CD4-positive, alpha-beta T cell (primary cell): ENCODE measurements at regions not wholly inside any gene's neighbourhood (a gene's known extent, or its start where the extent isn't known, plus 50 kb on each side); places are given as distances from the start of the nearest gene placed in this dataset.
A peak's percentile ranks its signal among the peaks of the same experiment; 100 is the strongest.

ENCODE experiments used
- ATAC-seq: fragments of 200-7000 bp; cut with Tn5 transposase; one replicate; pipeline ENCODE4 v1.10.0; 2022; ENCODE audit warnings: mild to moderate bottlenecking; ENCODE audit not compliant: poor library complexity
- CTCF ChIA-PET: fragments of 350-600 bp; sonication (Branson Sonifier 250); formaldehyde crosslinking; loops from one replicate; lab custom pipeline; 2021; ENCODE audit warnings: antibody characterized with exemption, inconsistent platforms; lab: Charles Lee
- POLR2A ChIA-PET: fragments of 350-600 bp; sonication (Branson Sonifier 250); formaldehyde crosslinking; loops from one replicate; lab custom pipeline; 2021; ENCODE audit warnings: antibody characterized with exemption, inconsistent platforms; lab: Charles Lee
- DNase-seq, 14 experiments: peaks; one replicate each; pipeline ENCODE4 v3.0.0-alpha.2; 2013 to 2020; ENCODE audit warnings: mixed read lengths in 2 of 14
- H3K27ac ChIP-seq, 2 donors: one replicate each; pipeline versions ENCODE4 v1.5.1 to v1.7.0; 2013; ENCODE audit warnings: low read length in 2 of 2, low read depth in 1 of 2, mild to moderate bottlenecking in 1 of 2
- H3K27me3 ChIP-seq, 2 experiments: 1 replicate in 1 of 2; 2 replicates in 1 of 2; pipeline versions ENCODE4 v1.6.1 to v1.7.0; 2013; ENCODE audit warnings: low read length in 2 of 2, control low read depth in 1 of 2, mild to moderate bottlenecking in 1 of 2, moderate library complexity in 1 of 2; ENCODE audit not compliant: insufficient read depth in 2 of 2, control insufficient read depth in 1 of 2
- H3K36me3 ChIP-seq: one replicate; pipeline ENCODE4 v1.6.1; 2013; ENCODE audit warnings: low read length, control low read depth; ENCODE audit not compliant: insufficient read depth
- H3K4me1 ChIP-seq: one replicate; pipeline ENCODE4 v1.6.1; 2013; ENCODE audit warnings: low read length, control low read depth; ENCODE audit not compliant: insufficient read depth
- H3K4me3 ChIP-seq: one replicate; pipeline ENCODE4 v1.5.1; 2013; ENCODE audit warnings: mild to moderate bottlenecking, low read length, moderate library complexity
- H3K9me3 ChIP-seq, 2 experiments: 1 replicate in 1 of 2; 2 replicates in 1 of 2; pipeline versions ENCODE4 v1.6.1 to v1.7.0; 2013; ENCODE audit warnings: low read length in 2 of 2, mild to moderate bottlenecking in 2 of 2, control low read depth in 1 of 2, moderate library complexity in 1 of 2; ENCODE audit not compliant: control insufficient read depth in 1 of 2, insufficient read depth in 1 of 2
- H3K27ac Mint-ChIP-seq: one replicate; pipeline ENCODE4 v1.8.0; 2020; ENCODE audit warnings: mixed read lengths
- H3K27me3 Mint-ChIP-seq: one replicate; pipeline ENCODE4 v1.8.0; 2021; ENCODE audit warnings: mixed read lengths
- H3K36me3 Mint-ChIP-seq: one replicate; pipeline ENCODE4 v1.8.0; 2021; ENCODE audit warnings: low read depth, mixed read lengths
- H3K4me1 Mint-ChIP-seq: one replicate; pipeline ENCODE4 v1.8.0; 2021; ENCODE audit warnings: low read depth, mixed read lengths
- H3K4me3 Mint-ChIP-seq: one replicate; pipeline ENCODE4 v1.8.0; 2020; ENCODE audit warnings: mild to moderate bottlenecking, mixed read lengths
- H3K9me3 Mint-ChIP-seq: one replicate; pipeline ENCODE4 v1.8.0; 2020; ENCODE audit warnings: mixed read lengths
- intact Hi-C, 2 experiments: fragments of 100-400 bp; cut with DNase I in 1 of 2; cut with micrococcal nuclease in 1 of 2; formaldehyde crosslinking; loops; one replicate each; pipeline versions ENCODE4 v1.15.1 to v1.9.0; 2023 to 2025; cut with DNase I, micrococcal nuclease
- TF ChIP-seq, protein P1 (sequence below): fragments of 200-600 bp; IDR thresholded peaks from one replicate; pipeline ENCODE4 v1.8.0; 2022; ENCODE audit warnings: antibody characterized with exemption, mild to moderate bottlenecking

DNA sequence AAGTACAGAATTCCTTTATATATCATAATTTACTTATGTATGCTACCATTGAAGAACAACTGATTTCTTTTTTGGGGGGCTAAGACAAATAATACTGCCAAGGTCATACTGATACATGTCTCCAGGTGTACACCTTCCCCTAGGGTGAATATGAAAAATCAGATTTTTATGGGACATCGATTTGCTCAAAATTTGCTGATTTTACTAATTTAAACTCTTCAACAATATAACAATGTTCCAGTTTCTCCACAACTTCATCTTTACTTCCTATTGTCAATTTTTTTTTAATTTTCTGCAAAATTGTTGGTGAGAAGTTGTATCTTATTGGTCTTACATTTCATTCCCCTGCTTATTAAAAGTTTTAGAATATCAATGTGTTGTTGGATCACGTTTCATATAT, 495.4 kb upstream of the MANEA start:
- Histone ChIP-seq H3K36me3 (no peaks in the 10 kb centered on the region), H3K4me1 (no peaks in the 10 kb centered on the region), H3K4me3 (no peak overlapping the region), H3K9me3 (peaks cover 0 to 20% of the 10 kb centered on the region in 2 experiments), H3K27me3 (no peaks in the 10 kb centered on the region), H3K27ac (no peak overlapping the region)
- ChIA-PET POLR2A (no interaction called here), CTCF (no interaction called here)
- H3K9me3 Mint-ChIP-seq = no peaks in the 10 kb centered on the region
- TF ChIP-seq, protein P1, sequence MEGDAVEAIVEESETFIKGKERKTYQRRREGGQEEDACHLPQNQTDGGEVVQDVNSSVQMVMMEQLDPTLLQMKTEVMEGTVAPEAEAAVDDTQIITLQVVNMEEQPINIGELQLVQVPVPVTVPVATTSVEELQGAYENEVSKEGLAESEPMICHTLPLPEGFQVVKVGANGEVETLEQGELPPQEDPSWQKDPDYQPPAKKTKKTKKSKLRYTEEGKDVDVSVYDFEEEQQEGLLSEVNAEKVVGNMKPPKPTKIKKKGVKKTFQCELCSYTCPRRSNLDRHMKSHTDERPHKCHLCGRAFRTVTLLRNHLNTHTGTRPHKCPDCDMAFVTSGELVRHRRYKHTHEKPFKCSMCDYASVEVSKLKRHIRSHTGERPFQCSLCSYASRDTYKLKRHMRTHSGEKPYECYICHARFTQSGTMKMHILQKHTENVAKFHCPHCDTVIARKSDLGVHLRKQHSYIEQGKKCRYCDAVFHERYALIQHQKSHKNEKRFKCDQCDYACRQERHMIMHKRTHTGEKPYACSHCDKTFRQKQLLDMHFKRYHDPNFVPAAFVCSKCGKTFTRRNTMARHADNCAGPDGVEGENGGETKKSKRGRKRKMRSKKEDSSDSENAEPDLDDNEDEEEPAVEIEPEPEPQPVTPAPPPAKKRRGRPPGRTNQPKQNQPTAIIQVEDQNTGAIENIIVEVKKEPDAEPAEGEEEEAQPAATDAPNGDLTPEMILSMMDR = no peak
- no peak overlapping the region for H3K4me3 Mint-ChIP-seq
- intact Hi-C loops = no loop called here
- DNase-seq (no peak), ATAC-seq (no peak)
- no peaks in the 10 kb centered on the region for H3K4me1 Mint-ChIP-seq
- no peaks in the 10 kb centered on the region for H3K27me3 Mint-ChIP-seq
- no peak overlapping the region for H3K27ac Mint-ChIP-seq
- H3K36me3 Mint-ChIP-seq = no peaks in the 10 kb centered on the region

DNA sequence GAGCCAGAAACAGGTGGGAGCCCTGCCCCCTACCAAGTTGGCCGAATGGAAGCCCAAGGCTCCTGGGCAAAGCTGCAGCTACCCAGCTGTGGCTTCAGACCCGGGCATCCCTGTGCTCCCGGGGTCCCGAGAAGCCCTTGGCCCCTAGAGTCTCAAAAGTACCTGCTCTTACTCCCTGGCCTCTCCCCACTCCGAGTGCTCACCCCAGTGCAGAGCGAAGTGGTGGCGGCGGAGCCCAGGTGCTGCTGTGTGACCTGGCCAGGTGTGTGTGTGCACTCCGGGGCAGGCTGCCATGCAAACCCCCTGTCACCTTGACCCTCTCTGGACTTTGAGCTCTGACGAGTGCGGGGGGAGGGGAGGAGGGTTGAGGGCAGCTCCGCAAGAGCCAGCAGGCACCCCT, 493.8 kb upstream of the MANEA start:
- Mint-ChIP-seq H3K4me1 (no peaks in the 10 kb centered on the region), H3K27me3 (no peaks in the 10 kb centered on the region), H3K9me3 (no peaks in the 10 kb centered on the region), H3K4me3 (no peak overlapping the region), H3K27ac (no peak overlapping the region), H3K36me3 (no peaks in the 10 kb centered on the region)
- Histone ChIP-seq H3K27ac (no peak overlapping the region), H3K36me3 (no peaks in the 10 kb centered on the region), H3K4me3 (no peak overlapping the region), H3K9me3 (peaks cover 0 to 20% of the 10 kb centered on the region in 2 experiments), H3K4me1 (no peaks in the 10 kb centered on the region), H3K27me3 (no peaks in the 10 kb centered on the region)
- DNase-seq (peak in 1 of 14 experiments; percentile 10), ATAC-seq (no peak)
- ChIA-PET CTCF (no interaction called here), POLR2A (no interaction called here)
- intact Hi-C loops = no loop called here
- TF ChIP-seq, protein P1 = no peak

DNA sequence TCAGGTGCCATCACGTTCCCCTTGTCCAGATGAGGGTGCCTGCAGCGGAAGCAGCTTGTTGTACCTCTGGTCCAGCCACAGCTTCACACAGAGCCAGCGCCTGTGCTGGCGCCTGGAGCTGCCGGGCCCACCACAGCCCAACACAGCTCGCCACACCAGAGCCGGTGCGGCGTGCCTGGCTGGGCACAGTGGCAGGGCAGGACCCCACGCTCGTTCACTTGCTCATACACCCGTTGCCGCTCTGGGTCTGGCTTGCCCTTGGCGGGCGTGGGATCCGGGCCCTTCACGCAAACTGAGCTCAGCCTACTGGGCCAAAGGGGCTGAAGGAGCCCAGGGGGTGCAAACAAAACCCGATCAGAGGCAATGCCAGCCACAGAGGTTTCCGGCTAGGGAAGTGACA, 492.5 kb upstream of the MANEA start:
- Histone ChIP-seq H3K27me3 (no peaks in the 10 kb centered on the region), H3K36me3 (no peaks in the 10 kb centered on the region), H3K4me3 (no peak overlapping the region), H3K9me3 (peaks cover 0 to 20% of the 10 kb centered on the region in 2 experiments), H3K4me1 (no peaks in the 10 kb centered on the region), H3K27ac (no peak overlapping the region)
- no peak overlapping the region for H3K27ac Mint-ChIP-seq
- ATAC-seq = no peak
- no peaks in the 10 kb centered on the region for H3K27me3 Mint-ChIP-seq
- no peaks in the 10 kb centered on the region for H3K36me3 Mint-ChIP-seq
- POLR2A ChIA-PET = no interaction called here
- intact Hi-C loops = no loop called here
- TF ChIP-seq, protein P1 = no peak
- CTCF ChIA-PET = no interaction called here
- no peaks in the 10 kb centered on the region for H3K9me3 Mint-ChIP-seq
- no peaks in the 10 kb centered on the region for H3K4me1 Mint-ChIP-seq
- H3K4me3 Mint-ChIP-seq = no peak overlapping the region
- no peak for DNase-seq
